H9 (cell line): ENCODE measurements at regions not wholly inside any gene's neighbourhood (a gene's known extent, or its start where the extent isn't known, plus 50 kb on each side); places are given as distances from the start of the nearest gene placed in this dataset.
A peak's percentile ranks its signal among the peaks of the same experiment; 100 is the strongest.

Experiments used
- DNase-seq: peaks from one replicate; pipeline ENCODE4 v3.0.0-alpha.2; 2017
- H2AFZ ChIP-seq: one replicate; pipeline ENCODE4 v1.6.1; 2013; ENCODE audit warnings: mild to moderate bottlenecking, low read length, control low read depth, moderate library complexity
- H2AK5ac ChIP-seq: 2 replicates; pipeline ENCODE4 v1.6.1; 2013; ENCODE audit warnings: low read length, control low read depth, mixed read lengths; ENCODE audit not compliant: insufficient read length
- H2BK120ac ChIP-seq: one replicate; pipeline ENCODE4 v1.6.1; 2013; ENCODE audit warnings: low read depth, mild to moderate bottlenecking, low read length, control low read depth, inconsistent platforms; ENCODE audit not compliant: poor library complexity, severe bottlenecking
- H2BK12ac ChIP-seq: 2 replicates; pipeline ENCODE4 v1.6.1; 2013; ENCODE audit warnings: low read length, control low read depth, mixed read lengths, low read depth; ENCODE audit not compliant: insufficient read length
- H2BK15ac ChIP-seq: 2 replicates; pipeline ENCODE4 v1.6.1; 2013; ENCODE audit warnings: low read depth, low read length, control low read depth
- H2BK20ac ChIP-seq: one replicate; pipeline ENCODE4 v1.6.1; 2013; ENCODE audit warnings: low read depth, mild to moderate bottlenecking, low read length, control low read depth, inconsistent platforms; ENCODE audit not compliant: poor library complexity, severe bottlenecking
- H2BK5ac ChIP-seq: 2 replicates; pipeline ENCODE4 v1.6.1; 2013; ENCODE audit warnings: low read length, control low read depth, mixed read lengths; ENCODE audit not compliant: insufficient read length
- H3K14ac ChIP-seq: 2 replicates; pipeline ENCODE4 v1.6.1; 2013; ENCODE audit warnings: low read length, control low read depth; ENCODE audit not compliant: insufficient read depth
- H3K18ac ChIP-seq: 2 replicates; pipeline ENCODE4 v1.6.1; 2013; ENCODE audit warnings: low read depth, mild to moderate bottlenecking, mixed read lengths, low read length, control low read depth; ENCODE audit not compliant: insufficient read length
- H3K23ac ChIP-seq: 2 replicates; pipeline ENCODE4 v1.6.1; 2013; ENCODE audit warnings: low read length, control low read depth, mixed read lengths, low read depth; ENCODE audit not compliant: insufficient read length
- H3K23me2 ChIP-seq: 2 replicates; pipeline ENCODE4 v1.6.1; 2013; ENCODE audit warnings: low read depth, mild to moderate bottlenecking, mixed read lengths, low read length, control low read depth; ENCODE audit not compliant: insufficient read length, poor library complexity, severe bottlenecking
- H3K27ac ChIP-seq: 2 replicates; pipeline ENCODE4 v1.5.1; 2013; ENCODE audit warnings: low read length, control low read depth, mixed read lengths, low read depth; ENCODE audit not compliant: insufficient read length
- H3K27me3 ChIP-seq: 2 replicates; pipeline ENCODE4 v1.6.1; 2013; ENCODE audit warnings: low read length, control low read depth, inconsistent platforms; ENCODE audit not compliant: insufficient read depth
- H3K4ac ChIP-seq: 2 replicates; pipeline ENCODE4 v1.6.1; 2013; ENCODE audit warnings: low read depth, mild to moderate bottlenecking, control low read depth, inconsistent platforms, low read length, moderate library complexity
- H3K4me1 ChIP-seq: 2 replicates; pipeline ENCODE4 v1.6.1; 2013; ENCODE audit warnings: low read length, control low read depth, inconsistent platforms; ENCODE audit not compliant: insufficient read depth
- H3K4me2 ChIP-seq: 2 replicates; pipeline ENCODE4 v1.6.1; 2013; ENCODE audit warnings: low read length, control low read depth, mixed read lengths; ENCODE audit not compliant: insufficient read length, insufficient read depth
- H3K56ac ChIP-seq: 2 replicates; pipeline ENCODE4 v1.6.1; 2013; ENCODE audit warnings: low read depth, mild to moderate bottlenecking, mixed read lengths, low read length, control low read depth; ENCODE audit not compliant: insufficient read length
- H3K79me1 ChIP-seq: 2 replicates; pipeline ENCODE4 v1.6.1; 2013; ENCODE audit warnings: low read depth, mild to moderate bottlenecking, moderate library complexity, low read length, control low read depth, inconsistent platforms; ENCODE audit not compliant: insufficient read depth, poor library complexity, severe bottlenecking
- H3K79me2 ChIP-seq: 2 replicates; pipeline ENCODE4 v1.6.1; 2013; ENCODE audit warnings: low read length, control low read depth, inconsistent platforms; ENCODE audit not compliant: insufficient read depth
- H3K9ac ChIP-seq: 2 replicates; pipeline ENCODE4 v1.6.1; 2013; ENCODE audit warnings: low read length, control low read depth, mixed read lengths; ENCODE audit not compliant: insufficient read length; ENCODE audit errors: extremely low read depth
- H3K9me3 ChIP-seq: one replicate; pipeline ENCODE4 v1.6.1; 2013; ENCODE audit warnings: low read depth, low read length, inconsistent platforms; ENCODE audit not compliant: control insufficient read depth
- H3T11ph ChIP-seq: one replicate; pipeline ENCODE4 v1.6.1; 2013; ENCODE audit warnings: mild to moderate bottlenecking, low read length, control low read depth, inconsistent platforms
- H4K20me1 ChIP-seq: one replicate; pipeline ENCODE4 v1.6.1; 2013; ENCODE audit not compliant: control insufficient read depth, insufficient read length, insufficient read depth
- H4K5ac ChIP-seq: 2 replicates; pipeline ENCODE4 v1.6.1; 2013; ENCODE audit warnings: low read depth, mild to moderate bottlenecking, mixed read lengths, low read length, control low read depth; ENCODE audit not compliant: insufficient read length
- H4K8ac ChIP-seq: replicated peaks from 2 replicates; pipeline ENCODE4 v1.6.1; 2013; ENCODE audit warnings: low read length, control low read depth, mixed read lengths, low read depth; ENCODE audit not compliant: insufficient read length
- H4K91ac ChIP-seq: 2 replicates; pipeline ENCODE4 v1.6.1; 2013; ENCODE audit warnings: low read depth, mild to moderate bottlenecking, moderate library complexity, mixed read lengths, low read length, control low read depth; ENCODE audit not compliant: insufficient read length
- H3K27ac Mint-ChIP-seq, 3 experiments: 2 replicates in 2 of 3; 3 replicates in 1 of 3; pipeline ENCODE4 v1.8.0; 2020 to 2021; ENCODE audit warnings: mixed read lengths in 3 of 3, mild to moderate bottlenecking in 1 of 3, moderate library complexity in 1 of 3
- H3K27me3 Mint-ChIP-seq: 2 replicates; pipeline ENCODE4 v1.8.0; 2021; ENCODE audit warnings: low read depth, mild to moderate bottlenecking, moderate library complexity, mixed read lengths
- H3K36me3 Mint-ChIP-seq, 3 experiments: 2 replicates in 2 of 3; 3 replicates in 1 of 3; pipeline ENCODE4 v1.8.0; 2020 to 2021; ENCODE audit warnings: low read depth in 3 of 3, mixed read lengths in 3 of 3; ENCODE audit not compliant: insufficient read depth in 1 of 3
- H3K4me1 Mint-ChIP-seq, 2 experiments: 2 replicates each; pipeline ENCODE4 v1.8.0; 2020; ENCODE audit warnings: mixed read lengths in 2 of 2
- H3K4me3 Mint-ChIP-seq, 2 experiments: 2 replicates in 1 of 2; 3 replicates in 1 of 2; pipeline ENCODE4 v1.8.0; 2020 to 2021; ENCODE audit warnings: mild to moderate bottlenecking in 2 of 2, mixed read lengths in 2 of 2, moderate library complexity in 1 of 2
- H3K9me3 Mint-ChIP-seq, 2 experiments: 2 replicates in 1 of 2; 3 replicates in 1 of 2; pipeline ENCODE4 v1.8.0; 2020; ENCODE audit warnings: mild to moderate bottlenecking in 2 of 2, mixed read lengths in 2 of 2, moderate library complexity in 1 of 2
- WGBS: extraction: QIAGEN DNeasy Blood & Tissue Kit; methylation state at CpG from one replicate; pipeline ENCODE4 v1.1.7; 2013; ENCODE audit warnings: missing lambda C conversion rate, low lambda C conversion rate, mixed read lengths; ENCODE audit not compliant: insufficient read length; ENCODE audit errors: extremely low coverage; 5-methylcytosine and 5-hydroxymethylcytosine counted together
- TF ChIP-seq, protein P1 (sequence below): fragments of 200-600 bp; sonication (generic); conservative IDR thresholded peaks from 3 replicates; pipeline ENCODE4 v1.8.0; 2021; ENCODE audit warnings: antibody characterized with exemption, mild to moderate bottlenecking

DNA sequence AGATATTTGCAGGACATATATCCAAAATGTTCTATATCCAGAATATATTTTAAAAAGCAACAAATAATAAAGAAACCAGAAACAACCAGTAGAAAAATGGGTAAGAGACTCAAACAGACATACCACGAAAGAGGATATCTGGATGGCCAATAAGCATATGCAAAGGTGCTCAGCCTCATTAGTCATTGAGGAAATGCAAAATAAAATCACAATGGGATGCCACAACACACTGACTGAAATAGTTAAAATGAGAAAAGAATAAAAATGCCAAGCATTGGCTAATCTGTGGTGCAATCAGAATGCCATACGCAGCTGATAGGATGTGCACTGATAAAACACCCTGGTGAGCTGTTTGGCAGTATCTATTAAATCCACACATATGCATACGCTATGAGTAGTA lies 265.8 kb upstream of the ANKH start:
- peaks cover 11 to 23% of the 10 kb centered on the region in 2 experiments for H3K4me1 Mint-ChIP-seq
- Histone ChIP-seq H2BK20ac (peak overlapping the region; percentile 90), H3K18ac (no peak overlapping the region), H3T11ph (no peak overlapping the region), H3K23me2 (no peaks in the 10 kb centered on the region), H3K27me3 (no peaks in the 10 kb centered on the region; the same call in 1 of the 2 replicates), H2BK120ac (no peak overlapping the region), H2AK5ac (no peak overlapping the region), H3K79me1 (no peaks in the 10 kb centered on the region), H2BK15ac (no peak overlapping the region), H2AFZ (no peak overlapping the region), H3K79me2 (no peaks in the 10 kb centered on the region), H3K14ac (no peak overlapping the region), H3K4me1 (peaks cover 3% of the 10 kb centered on the region; the same call in 1 of the 2 replicates), H4K8ac (no peak overlapping the region), H3K4me2 (no peak overlapping the region), H3K56ac (no peak overlapping the region), H3K4ac (no peak overlapping the region), H3K27ac (no peak overlapping the region), H2BK12ac (no peak overlapping the region), H3K9me3 (no peaks in the 10 kb centered on the region), H3K9ac (no peak overlapping the region), H4K91ac (no peak overlapping the region), H2BK5ac (no peak overlapping the region), H4K20me1 (no peaks in the 10 kb centered on the region), H4K5ac (no peak overlapping the region), H3K23ac (no peak overlapping the region)
- H3K4me3 Mint-ChIP-seq, result no peak overlapping the region
- no peak for DNase-seq
- 0 out of 2 replicates have a peak, but pooled peaks cover 1% of the 10 kb centered on the region for H3K27me3 Mint-ChIP-seq
- TF ChIP-seq, protein P1, sequence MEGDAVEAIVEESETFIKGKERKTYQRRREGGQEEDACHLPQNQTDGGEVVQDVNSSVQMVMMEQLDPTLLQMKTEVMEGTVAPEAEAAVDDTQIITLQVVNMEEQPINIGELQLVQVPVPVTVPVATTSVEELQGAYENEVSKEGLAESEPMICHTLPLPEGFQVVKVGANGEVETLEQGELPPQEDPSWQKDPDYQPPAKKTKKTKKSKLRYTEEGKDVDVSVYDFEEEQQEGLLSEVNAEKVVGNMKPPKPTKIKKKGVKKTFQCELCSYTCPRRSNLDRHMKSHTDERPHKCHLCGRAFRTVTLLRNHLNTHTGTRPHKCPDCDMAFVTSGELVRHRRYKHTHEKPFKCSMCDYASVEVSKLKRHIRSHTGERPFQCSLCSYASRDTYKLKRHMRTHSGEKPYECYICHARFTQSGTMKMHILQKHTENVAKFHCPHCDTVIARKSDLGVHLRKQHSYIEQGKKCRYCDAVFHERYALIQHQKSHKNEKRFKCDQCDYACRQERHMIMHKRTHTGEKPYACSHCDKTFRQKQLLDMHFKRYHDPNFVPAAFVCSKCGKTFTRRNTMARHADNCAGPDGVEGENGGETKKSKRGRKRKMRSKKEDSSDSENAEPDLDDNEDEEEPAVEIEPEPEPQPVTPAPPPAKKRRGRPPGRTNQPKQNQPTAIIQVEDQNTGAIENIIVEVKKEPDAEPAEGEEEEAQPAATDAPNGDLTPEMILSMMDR, result no peak
- peaks cover 0 to 6% of the 10 kb centered on the region in 2 experiments; a peak in 2 of 5 replicates for H3K9me3 Mint-ChIP-seq
- WGBS, result no CpG with 5 or more reads among the region's 3 CpGs
- 0 out of 7 replicates have a peak overlapping the region, but pooled peaks of 2 of the 3 experiments have one; percentile 37 to 72 for H3K27ac Mint-ChIP-seq
- H3K36me3 Mint-ChIP-seq, result peaks cover 0 to 9% (median 5%) of the 10 kb centered on the region in 3 experiments; a peak in 3 of 7 replicates
